SU-DHL-6 (cell line): ENCODE measurements at regions not wholly inside any gene's neighbourhood (a gene's known extent, or its start where the extent isn't known, plus 50 kb on each side); places are given as distances from the start of the nearest gene placed in this dataset.

Experiments
- EZH2phosphoT487 ChIP-seq: fragments of 200-600 bp; sonication (generic), shearing (Covaris generic); conservative IDR thresholded peaks from 2 replicates; pipeline ENCODE4 v1.6.1; 2018; ENCODE audit warnings: mild to moderate bottlenecking, antibody characterized with exemption, low read length, moderate library complexity, mixed read lengths
- TF ChIP-seq, protein P1 (sequence below): fragments of 200-600 bp; sonication (generic); IDR thresholded peaks from one replicate; pipeline ENCODE4 v1.5.1; 2017; ENCODE audit warnings: antibody characterized with exemption, mild to moderate bottlenecking, low read length, moderate library complexity; ENCODE audit not compliant: insufficient read depth, poor library complexity, severe bottlenecking

DNA sequence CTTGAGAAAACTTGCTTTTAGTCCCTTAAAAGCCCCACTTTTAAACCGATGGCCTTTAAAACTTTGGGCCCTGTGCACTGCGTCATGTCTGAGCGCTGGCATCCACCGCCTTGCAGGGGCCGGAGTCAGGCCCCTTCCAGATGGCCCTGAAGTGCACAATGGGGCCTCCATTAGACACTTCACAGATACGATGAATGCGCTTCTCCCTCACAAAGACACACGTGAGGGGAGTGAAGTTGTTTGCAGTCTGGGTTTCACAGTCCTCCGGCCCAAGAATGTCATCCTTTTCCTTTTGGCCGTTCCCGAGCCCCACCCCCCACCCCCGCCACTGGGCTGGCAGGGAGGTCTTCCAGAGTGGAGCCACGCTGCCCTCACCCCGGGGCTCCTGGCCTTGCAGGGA is 415.1 kb upstream of the SALL3 start:
- TF ChIP-seq, protein P1, sequence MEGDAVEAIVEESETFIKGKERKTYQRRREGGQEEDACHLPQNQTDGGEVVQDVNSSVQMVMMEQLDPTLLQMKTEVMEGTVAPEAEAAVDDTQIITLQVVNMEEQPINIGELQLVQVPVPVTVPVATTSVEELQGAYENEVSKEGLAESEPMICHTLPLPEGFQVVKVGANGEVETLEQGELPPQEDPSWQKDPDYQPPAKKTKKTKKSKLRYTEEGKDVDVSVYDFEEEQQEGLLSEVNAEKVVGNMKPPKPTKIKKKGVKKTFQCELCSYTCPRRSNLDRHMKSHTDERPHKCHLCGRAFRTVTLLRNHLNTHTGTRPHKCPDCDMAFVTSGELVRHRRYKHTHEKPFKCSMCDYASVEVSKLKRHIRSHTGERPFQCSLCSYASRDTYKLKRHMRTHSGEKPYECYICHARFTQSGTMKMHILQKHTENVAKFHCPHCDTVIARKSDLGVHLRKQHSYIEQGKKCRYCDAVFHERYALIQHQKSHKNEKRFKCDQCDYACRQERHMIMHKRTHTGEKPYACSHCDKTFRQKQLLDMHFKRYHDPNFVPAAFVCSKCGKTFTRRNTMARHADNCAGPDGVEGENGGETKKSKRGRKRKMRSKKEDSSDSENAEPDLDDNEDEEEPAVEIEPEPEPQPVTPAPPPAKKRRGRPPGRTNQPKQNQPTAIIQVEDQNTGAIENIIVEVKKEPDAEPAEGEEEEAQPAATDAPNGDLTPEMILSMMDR, result no peak
- TF ChIP-seq EZH2phosphoT487, result no peak
